NCI-H2196 (cell line): ENCODE measurements at regions not wholly inside any gene's neighbourhood (a gene's known extent, or its start where the extent isn't known, plus 50 kb on each side); places are given as distances from the start of the nearest gene placed in this dataset.

ENCODE experiments used
- DNase-seq: peaks from one replicate; lab custom pipeline; 2025; ENCODE audit not compliant: unreplicated experiment; lab: John Stamatoyannopoulos, UW

DNA sequence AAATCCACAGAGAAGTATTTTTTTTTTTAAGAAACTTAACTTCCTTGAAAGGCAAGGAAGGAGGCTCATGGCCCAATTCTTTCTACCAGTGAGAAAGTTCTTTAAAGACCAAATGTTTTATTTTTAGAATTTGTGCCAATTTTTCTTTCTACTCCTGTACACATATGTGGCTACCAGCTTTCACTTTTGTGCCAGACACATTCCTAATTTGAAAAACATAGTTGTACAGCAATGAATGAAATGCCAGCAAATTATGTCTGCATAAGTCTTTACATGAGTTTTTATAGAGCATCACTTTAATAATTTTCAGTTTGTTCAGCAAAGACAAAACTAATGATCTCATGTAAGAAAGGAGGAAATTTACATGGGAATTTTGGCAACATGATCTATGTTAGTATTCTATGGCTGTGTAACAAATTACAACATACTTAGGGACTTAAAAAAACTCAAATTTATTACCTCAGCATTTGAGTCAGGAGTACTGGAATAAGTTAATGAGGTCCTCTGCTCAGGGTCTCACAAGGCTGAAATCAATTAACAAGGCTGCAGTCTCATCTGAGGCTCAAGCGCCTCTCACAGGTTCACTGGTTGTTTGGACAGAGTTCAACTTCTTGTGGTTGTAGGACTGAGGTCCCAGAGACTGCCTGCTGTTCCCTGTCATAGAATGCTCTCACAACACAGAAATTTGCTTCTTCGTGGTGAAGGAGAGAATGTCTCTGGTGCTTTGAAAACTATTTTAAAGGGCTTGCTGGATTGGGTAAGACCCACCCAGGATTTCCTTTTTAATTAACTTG lies 678.2 kb upstream of the FAM241A start:
- no peak for DNase-seq

DNA sequence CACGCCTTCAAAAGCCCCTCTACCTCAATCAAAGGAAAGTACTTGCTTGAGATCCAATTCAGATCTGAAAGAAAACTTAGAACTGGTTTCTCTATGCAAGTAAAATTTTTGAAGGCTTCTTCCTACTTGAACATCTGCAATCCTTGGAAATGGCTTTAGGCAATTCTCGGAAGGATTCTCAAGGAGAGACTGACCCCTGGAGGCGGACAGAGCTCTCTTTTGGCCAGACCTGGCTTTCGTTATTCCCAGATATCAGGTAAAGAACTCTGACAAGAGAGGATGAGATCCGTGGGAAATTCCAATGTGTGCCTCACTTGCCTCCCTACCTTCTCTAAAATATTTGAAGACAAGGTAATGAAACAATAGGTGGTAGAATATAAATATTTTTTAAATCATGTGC lies 670.3 kb upstream of the FAM241A start:
- no peak for DNase-seq

DNA sequence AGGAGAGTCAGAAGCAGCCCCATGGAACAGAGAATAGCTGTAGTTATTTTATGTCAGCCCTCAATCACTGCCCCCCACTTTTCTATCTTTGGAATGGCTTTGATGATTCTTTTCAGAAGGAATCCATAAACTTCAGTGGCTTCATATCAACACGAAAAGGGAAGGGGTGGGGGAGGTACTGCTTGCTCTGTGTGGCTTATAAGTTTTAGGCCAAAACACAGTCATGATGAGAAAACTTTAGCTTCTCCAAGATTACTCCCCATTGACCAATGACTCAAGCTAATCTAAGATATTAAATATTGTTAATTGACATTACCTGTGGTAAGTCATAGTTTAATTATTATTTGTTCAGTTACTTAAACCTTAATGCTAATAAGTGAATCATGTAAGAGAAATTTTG lies 669.6 kb upstream of the FAM241A start:
- DNase-seq: no peak

DNA sequence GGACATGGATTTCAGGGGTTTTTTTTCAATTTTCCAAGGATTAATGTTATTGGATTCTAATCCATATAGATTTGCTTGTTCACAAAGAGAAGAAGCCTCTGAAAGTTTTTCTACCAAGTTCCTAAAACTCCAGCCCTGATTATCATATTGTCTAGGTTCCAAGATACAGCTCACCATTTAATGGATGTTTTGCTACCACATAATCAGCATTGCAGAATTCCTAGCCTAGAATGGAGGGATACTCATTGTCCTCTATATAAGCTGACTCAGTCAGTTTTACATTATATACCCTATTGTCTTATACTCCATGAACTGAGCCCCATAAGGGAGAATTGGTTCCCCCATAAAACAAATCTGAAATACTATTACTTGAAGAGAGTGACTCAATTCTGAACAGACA lies 664.7 kb upstream of the FAM241A start:
- DNase-seq: no peak

DNA sequence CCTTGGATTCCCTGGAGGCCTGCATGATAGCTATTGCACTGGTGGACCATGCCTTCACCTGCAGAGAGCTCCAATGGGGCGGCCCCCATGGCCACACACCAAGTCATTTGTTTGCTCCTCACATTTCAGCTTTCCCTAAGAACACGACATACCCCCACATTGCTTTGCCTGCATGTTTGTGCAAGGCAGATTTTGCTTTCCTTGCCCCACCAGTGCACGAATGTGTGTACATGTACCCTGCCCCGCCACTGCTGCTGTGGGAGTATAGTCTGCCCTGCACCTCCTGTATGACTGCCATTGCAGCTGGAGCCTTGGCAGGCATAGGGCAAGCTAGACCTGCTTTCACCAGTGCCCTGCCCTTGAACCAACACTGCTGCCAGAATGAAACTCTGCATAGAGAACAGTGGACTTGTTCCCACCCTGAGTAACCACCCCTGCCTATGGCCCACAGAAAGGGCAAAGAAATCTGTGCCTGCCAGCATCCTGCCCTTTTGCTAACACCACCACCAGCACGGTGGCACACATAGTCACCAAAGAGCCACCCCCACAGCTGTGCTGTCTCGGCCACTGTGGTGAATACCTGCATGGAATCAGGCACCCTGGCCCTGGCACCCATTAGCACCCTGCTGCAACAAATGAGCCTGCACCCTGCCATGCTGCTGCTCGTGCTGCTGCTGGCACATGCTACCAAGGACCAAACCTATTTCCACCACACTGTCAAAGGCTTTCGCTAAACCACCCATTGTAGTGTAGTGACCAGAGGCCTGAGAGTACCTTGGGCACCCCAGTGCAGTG lies 661.7 kb upstream of the FAM241A start:
- DNase-seq: no peak

DNA sequence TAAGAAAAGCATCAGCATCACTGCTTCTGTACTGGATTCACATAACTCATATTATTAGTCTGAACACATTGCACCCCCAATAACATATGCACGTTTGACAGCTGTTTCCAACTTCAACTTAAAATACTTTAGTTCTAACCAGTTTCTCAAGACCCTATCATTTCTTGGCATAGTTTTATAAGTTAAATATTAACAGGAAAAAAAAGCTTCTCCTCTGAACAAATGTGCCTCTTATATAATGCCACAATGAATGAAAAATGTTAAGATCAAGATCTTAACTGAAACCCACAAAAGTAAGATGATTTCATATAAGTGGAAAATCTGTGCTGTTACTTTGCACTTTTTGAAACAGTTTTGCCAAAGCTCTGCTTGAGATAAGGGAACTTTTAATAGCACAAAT lies 652.8 kb upstream of the FAM241A start:
- no peak for DNase-seq

DNA sequence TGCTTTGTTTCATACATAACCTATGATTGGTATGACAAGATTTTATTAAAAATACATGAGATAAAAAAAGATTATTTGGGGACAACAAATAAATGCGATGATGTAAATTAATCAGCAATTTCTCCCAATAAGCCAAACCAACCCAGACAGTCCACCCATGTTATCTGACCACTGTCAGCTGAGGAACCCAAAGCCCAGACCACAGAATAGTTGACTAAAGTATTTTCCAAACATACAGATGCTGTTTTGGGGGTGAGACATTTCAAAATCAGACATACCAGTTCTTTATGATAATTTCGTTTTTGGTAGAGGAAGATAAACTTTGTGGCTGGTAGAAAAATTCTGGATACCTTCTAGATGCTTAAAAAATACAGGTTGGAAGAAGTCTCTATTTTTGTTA lies 650.8 kb upstream of the FAM241A start:
- no peak for DNase-seq

DNA sequence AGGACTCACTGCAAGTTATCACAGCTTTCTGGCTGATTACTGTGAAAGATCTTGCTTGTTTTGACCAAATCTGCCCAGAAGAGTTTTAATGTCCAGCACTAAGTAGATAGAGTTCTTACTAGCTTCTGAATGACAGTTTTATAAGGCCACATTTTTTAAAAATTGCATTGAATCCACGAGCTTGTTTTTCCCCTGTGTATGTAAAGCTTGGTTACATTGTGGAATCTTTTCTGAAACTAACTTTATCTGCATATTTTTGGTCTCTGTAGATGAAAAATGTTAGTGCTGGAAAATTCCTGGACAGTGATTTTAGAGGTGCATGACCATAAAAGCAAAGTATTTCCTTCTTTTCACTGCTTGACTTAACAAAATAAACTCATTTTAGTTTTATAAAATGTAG lies 650.3 kb upstream of the FAM241A start:
- no peak for DNase-seq

DNA sequence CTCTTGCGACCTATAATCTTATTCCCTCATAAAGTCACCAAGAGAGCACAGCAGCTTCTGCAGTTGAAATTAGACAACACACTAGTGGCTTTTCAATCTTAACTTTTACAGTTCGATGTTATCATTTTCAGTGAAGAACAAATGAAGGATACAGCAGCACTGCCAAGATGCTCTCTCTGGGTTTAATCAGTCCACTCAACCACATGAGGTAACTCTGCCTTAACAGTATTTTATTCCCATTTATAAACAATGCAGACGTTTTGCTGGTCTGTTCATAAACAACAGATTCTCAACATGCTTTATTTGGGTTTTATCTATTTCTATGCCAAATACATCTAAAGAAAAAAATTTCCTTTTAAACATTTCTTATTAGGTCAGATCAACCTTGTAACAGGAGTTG lies 646.0 kb upstream of the FAM241A start:
- no peak for DNase-seq

DNA sequence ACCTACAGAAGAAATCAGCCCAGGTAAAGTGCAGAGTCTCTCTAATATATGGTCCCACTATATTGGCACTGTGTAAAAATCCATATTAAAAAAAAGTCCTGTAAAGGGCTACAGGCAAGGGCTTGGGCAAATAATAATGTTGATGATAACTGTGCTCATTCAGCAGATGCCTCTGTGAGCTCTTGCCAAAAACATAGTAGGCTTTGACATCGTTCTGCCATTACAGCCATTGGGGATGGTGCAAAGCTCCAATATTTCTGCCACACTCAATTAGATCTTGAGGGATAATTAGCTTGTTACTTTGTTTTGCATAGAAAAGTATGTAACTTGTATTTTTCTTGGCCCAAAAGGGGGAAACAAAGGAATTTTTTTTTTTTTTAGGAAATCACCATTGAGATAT lies 645.5 kb upstream of the FAM241A start:
- DNase-seq: no peak

DNA sequence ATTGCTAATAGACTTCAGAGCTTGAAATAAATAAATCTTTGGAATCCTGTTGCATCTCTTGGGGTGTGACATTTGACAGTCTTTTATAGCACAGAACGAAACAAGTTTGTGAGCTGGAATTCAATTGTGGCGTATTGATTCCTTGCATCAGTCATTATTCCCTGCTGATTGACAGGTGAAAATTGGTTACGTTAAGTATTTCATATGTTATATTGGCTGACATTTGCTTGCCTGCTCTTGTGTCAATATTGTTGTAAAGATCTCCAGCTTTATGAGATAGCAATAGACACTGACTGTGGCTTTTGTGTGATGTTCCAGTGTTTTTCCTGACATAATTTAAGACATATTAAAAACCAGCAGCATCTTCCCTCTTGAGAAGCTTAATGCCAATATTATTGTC lies 644.4 kb upstream of the FAM241A start:
- DNase-seq: no peak

DNA sequence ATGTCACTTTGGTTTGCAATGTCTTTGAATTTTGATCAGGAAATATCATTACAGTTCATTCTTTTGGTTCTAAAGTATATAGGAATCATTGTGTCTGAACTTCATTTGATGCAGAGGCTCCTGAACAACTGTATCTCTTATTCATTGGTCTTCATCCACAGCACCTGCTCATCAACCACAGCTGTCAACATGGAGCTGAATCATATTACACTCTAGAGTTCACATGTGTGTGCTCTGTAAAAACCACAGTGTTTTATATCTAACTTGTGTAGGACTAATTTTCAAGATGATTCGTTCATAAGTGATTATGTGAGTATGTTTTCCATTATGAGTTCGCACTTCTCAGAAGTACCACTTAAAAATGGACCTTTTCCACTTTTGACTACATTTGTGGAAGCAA lies 643.3 kb upstream of the FAM241A start:
- no peak for DNase-seq

DNA sequence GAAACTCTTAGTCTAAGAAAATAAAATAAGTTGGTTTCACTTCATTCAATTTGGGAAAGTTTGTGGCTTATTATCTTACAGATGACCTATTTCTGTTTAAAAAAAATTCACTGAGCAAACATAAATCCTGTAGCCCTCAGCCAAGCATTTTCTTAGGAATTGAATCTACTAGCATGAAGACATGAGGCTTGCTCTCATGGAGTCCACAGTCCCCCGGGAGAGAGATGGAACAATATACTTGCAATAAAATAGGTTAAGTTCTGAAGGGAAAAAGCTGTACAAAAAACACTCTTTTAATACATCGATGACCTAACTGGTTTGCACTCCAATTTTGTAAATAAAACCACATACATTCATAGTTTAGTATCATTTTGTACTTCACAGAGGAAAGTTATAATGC lies 642.6 kb upstream of the FAM241A start:
- DNase-seq: no peak

DNA sequence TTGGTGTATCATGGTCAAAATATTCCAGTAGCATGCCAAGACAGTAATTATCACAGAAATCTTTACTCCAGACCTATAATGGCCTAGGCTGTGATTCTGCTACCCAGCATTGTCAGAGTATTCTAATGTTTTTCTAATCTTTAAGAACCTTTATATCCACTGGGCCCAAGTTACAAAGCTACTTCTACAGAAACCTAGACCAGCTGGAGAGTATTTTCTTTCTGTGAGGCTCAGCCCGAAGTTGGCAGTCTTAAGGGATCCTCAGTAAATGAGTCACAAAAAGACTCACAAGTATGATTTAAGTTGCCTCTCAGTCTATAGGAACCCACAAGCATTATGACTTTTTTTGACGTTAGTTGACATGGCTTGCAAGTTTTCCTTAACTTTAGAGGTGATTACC lies 638.5 kb upstream of the FAM241A start:
- no peak for DNase-seq

DNA sequence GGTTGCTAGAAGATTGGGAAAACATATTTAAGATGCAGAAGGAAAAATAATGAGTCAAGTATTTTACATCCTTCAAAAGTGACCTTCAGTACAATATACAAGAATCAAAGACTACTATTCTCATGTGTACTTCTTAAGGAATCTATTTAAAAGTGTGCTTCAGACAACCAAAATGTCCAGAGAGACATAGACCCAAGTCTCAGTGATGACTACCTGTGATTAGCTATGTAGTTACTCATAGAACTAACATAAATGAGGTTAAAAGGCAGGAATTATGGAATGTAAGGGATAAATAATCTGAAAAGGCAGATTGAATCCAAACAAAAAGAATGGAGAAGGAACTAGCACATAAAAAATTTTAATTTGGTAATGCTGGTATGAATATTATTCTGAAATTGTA lies 634.7 kb upstream of the FAM241A start:
- no peak for DNase-seq

DNA sequence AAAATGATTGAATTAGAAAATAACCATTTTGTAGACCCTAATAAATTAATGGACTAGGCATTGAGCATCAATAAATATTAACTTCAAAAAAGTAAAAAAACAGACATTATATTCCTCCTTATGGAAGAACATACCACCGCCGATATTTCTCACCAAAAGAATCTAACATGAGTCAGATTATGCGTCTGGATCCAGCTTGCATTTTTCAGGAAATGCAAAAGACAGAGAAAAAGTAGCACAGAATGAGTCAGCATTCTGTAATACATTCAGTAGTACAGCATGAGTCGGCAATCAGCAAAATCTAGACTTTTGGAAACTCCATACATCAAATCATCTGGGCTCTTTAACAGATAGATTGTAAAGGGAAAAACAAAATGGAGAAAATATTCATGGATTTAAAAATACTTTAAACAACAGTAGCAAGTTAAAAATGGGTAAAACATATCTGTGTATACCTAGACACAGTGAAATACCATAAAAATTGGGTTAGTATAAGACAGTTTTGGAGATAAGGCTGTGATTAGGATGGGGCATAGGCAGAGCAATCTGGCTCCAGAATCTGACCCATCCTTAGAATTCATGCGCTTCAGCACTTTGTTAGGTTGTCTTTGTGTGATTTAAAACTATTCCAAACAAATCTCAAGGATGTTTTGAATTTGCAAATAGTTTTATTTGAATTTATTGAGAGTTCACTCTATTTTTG lies 633.0 kb upstream of the FAM241A start:
- no peak for DNase-seq

DNA sequence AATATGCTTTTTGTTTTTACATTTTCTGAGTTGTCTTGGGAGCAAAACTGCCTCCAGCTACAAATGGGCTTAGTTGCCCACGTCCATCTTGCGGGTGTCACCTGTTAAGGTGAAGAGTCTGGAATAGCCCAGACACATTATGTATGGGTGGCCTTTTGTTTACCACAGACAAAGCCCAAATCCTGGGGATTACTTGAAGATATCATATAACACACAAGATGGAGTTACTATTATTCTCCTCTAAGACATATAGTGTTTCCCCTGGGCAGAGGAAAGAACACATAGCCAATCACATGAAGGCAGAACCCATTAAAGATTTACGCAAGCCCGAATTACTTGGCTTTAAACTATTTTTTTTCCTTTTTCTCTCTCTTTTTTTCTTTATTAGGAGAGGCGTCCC lies 625.6 kb upstream of the FAM241A start:
- no peak for DNase-seq

DNA sequence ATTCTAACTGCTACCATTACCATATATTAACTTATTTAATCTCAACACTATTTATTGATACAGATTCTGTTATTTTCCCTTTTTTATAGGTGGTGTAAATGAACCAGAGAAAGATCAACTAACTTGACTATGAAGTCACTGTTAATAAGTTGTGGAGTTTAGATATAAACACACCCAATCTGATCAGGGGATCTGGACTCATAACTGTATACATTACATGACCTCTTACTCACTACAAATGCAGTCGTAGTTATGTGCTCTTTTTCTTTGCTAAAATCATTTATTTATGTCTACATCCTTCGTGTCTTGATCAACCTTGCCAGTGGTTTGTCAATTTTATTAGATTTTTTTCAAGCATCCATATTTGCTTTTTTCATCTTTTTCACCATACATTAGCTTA lies 614.8 kb upstream of the FAM241A start:
- DNase-seq: no peak

DNA sequence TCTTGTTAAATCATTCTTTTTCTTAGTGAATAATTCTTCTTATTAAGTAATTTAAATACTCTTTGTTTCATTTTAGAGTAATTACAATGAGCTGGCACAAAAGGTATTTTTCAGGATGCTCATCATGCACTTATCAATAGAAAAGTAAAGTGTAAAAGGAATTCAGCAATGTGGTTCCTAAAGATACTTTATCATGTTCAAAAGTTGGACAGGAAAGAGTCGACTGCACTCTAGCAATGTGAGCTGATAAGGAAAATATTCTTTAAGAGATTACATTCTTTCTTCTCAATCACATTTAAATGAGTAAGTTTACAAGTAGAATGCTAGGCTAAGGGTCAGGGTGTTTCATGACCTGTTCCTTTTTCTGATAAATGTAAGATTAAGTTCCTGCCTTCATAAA lies 609.5 kb upstream of the FAM241A start:
- no peak for DNase-seq

DNA sequence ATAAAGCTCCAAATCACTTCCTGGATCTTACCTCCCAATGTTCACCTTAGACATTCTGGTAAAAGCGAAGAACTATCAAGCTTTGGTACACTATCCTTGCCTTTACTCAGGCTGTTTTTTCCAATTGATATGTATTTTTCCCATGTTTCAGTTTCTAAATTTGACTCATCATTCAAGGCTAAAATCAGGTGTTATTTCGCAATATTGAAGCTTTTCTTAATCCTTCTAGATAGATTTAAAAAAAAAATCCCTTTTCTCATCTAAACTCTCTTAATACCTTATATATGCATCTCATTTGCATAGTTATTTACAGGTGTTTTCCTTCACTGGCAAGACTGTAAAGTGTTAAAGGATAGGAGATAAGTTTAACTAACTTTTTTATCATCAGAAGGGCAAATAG lies 608.1 kb upstream of the FAM241A start:
- DNase-seq: no peak

DNA sequence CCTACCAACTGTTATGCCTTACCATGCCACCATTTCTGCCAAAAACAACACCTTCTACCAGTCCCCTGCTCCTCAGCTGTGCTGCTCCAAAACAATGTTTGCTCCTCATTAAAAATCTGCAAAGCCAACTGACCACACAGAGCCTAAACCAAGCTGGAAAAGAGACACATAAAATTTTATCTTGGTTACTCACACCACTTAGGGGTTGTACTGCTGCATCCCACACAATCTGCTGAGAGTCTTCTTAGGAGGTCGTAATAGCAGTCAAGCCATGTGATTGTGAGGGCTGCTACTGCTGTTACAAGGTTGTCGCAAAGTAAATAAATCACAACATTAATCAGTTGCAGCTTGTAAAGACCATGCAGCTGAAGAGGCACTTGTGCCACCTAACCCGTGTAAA lies 607.4 kb upstream of the FAM241A start:
- DNase-seq: no peak

DNA sequence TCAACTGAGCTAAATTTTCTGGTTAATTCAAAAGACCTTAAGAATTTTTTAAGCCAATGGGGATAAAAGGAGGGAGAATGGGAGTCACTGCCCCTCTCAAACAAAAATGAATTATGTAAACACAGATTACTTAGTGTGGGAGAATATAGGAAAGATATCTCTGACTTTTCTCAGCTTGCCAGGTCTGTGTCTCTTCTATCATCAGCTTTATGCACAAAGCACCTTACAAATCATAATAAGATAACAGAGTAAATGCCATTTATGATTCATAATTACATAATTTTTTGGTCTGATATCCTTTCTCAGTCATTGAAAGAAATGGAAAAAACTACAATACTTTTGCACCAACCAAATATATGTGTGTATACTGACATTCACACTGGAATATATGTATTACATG lies 604.6 kb upstream of the FAM241A start:
- DNase-seq: no peak
